ENCODE measurements at regions not wholly inside any gene's neighbourhood (a gene's known extent, or its start where the extent isn't known, plus 50 kb on each side); places are given as distances from the start of the nearest gene placed in this dataset.
"Not testable (repeated sequence)": the region's sequence is repeated elsewhere in the genome, so short reads cannot be mapped to it uniquely, and the experiment has no call there.

DNA sequence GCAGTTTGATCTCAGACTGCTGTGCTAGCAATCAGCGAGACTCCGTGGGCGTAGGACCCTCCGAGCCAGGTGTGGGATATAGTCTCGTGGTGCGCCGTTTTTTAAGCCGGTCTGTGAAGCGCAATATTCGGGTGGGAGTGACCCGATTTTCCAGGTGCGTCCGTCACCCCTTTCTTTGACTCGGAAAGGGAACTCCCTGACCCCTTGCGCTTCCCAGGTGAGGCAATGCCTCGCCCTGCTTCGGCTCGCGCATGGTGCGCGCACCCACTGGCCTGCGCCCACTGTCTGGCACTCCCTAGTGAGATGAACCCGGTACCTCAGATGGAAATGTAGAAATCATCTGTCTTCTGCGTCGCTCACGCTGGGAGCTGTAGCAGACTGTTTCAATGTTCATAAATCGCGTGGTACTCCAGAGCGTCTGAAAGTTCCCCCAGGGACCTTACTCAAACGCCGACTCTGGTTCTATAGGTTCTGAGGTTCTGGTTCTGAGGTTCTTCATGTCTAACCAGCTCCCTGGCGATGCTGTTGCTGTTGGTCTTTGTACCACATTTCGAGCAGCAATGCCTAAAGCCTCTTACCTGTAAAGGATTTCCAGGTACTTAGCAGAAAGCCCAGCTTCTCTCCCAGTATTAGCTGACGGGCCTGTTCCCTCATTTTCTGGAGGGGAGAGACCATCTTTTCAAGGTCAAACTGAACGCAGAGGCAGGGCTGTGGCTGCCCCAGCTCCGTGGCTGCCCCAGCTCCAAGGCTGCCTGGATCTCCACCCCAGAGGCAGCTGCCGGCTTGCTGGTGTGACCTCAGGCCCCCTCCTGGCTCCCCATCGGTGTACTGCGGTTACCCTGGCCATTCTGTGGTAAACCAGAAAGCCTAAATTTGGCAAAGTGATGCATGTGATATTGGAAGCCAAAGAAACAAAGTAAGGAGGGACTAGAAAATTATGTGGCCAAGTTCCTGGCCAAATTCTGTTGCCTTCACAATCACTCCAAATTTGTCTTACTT, 207.9 kb downstream of the RAB11FIP2 start:
- H3K4me1 ChIP-seq (ENCODE audit: control insufficient read depth in 1 of 2, insufficient read depth in 2 of 2, low read length in 2 of 2); DNase-seq; H3K36me3 ChIP-seq (ENCODE audit: control insufficient read depth in 1 of 2, insufficient read depth in 2 of 2, low read length in 1 of 2); H3K27ac ChIP-seq (ENCODE audit: low read depth in 1 of 2, low read length in 2 of 2); H3K4me3 ChIP-seq (ENCODE audit: low read length in 2 of 2); H3K9me3 ChIP-seq (ENCODE audit: control insufficient read depth, low read length); intact Hi-C loops (cut with DNase I); ATAC-seq (ENCODE audit: low FRiP score); H3K27me3 ChIP-seq (ENCODE audit: control insufficient read depth in 1 of 2, insufficient read depth in 2 of 2, low read length in 1 of 2): not testable (repeated sequence)
- 28 to 37% methylated on average over 28 to 37 of the region's 39 CpGs for WGBS, 2 donors

DNA sequence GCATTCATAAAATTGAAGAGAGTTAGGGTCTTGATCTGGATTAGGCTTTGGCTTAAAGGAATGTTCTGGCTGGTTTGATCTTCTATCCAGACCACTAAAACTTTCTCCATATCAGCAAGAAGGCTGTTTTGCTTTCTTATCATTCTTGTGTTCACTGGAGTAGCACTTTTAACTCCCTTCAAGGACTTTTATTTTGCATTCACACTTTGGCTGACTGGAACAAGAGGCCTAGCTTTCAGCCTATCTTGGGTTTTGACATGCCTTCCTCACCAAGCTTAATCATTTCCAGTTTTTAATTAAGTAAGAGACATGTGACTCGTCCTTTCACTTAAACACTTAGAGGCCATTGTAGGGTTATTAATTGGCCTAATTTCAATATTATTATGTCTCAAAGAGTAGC, 190.3 kb downstream of the RAB11FIP2 start:
- H3K4me1 ChIP-seq (ENCODE audit: control insufficient read depth in 1 of 2, insufficient read depth in 2 of 2, low read length in 2 of 2); ATAC-seq (ENCODE audit: low FRiP score); H3K9me3 ChIP-seq (ENCODE audit: control insufficient read depth, low read length); H3K4me3 ChIP-seq (ENCODE audit: low read length in 2 of 2); intact Hi-C loops (cut with DNase I); H3K27ac ChIP-seq (ENCODE audit: low read depth in 1 of 2, low read length in 2 of 2); H3K27me3 ChIP-seq (ENCODE audit: control insufficient read depth in 1 of 2, insufficient read depth in 2 of 2, low read length in 1 of 2); H3K36me3 ChIP-seq (ENCODE audit: control insufficient read depth in 1 of 2, insufficient read depth in 2 of 2, low read length in 1 of 2); DNase-seq: not testable (repeated sequence)
- 68 to 75% methylated on average over 1 of the region's 1 CpG for WGBS, 2 donors

DNA sequence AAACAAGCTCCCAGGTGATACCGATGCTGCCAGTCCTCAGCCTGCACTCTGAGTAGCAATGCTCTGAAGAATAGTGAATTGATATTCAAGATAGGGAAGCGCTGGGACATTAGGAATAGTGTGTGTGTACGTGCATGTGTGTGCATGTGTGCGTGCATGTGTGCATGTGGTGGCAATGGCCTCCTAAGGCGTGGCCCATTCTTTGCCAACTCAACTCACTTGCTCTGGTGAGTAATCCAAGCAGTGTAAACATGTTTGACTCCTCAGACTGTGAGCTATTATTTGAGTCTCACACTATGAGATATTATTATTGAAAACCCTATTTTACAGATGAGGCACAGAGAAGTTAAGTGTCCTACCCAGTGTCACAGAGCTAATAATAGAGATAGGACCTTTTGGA, 186.6 kb downstream of the RAB11FIP2 start:
- intact Hi-C loops (cut with DNase I), result no loop called here

DNA sequence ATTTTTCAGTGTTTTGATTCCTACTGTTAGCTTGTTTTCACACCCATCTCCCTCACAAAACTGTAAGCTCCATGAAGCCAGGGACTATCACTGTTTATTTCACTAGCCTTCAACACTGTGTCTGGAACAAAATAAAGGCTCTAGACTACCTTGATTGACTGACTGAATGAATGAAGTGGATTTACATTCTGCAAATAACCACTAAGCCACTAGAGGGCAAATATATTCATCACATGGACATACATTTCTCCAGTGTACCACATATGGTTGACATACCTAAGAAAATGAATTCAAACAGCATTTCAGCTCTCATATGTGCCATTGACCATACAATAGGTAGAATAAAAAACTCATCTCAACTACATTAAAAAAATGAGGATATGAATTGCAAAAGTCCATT, 185.9 kb downstream of the RAB11FIP2 start:
- ATAC-seq (ENCODE audit: low FRiP score), result no peak
- intact Hi-C loops (cut with DNase I), result no loop called here

More for the DNA sequence above, 186.6 kb downstream of the RAB11FIP2 start:
- DNase-seq, result no peak
- no peak for ATAC-seq (ENCODE audit: low FRiP score)
- Histone ChIP-seq H3K9me3 (ENCODE audit: control insufficient read depth, low read length) (peaks cover 1% of the 10 kb centered on the region), H3K4me3 (ENCODE audit: low read length in 2 of 2) (no peak overlapping the region), H3K27ac (ENCODE audit: low read depth in 1 of 2, low read length in 2 of 2) (no peak overlapping the region), H3K36me3 (ENCODE audit: control insufficient read depth in 1 of 2, insufficient read depth in 2 of 2, low read length in 1 of 2) (no peaks in the 10 kb centered on the region), H3K27me3 (ENCODE audit: control insufficient read depth in 1 of 2, insufficient read depth in 2 of 2, low read length in 1 of 2) (peaks cover 0 to 3% of the 10 kb centered on the region in 2 donors), H3K4me1 (ENCODE audit: control insufficient read depth in 1 of 2, insufficient read depth in 2 of 2, low read length in 2 of 2) (no peaks in the 10 kb centered on the region)
- 86% methylated on average over 5 of the region's 5 CpGs for WGBS, 2 donors

DNA sequence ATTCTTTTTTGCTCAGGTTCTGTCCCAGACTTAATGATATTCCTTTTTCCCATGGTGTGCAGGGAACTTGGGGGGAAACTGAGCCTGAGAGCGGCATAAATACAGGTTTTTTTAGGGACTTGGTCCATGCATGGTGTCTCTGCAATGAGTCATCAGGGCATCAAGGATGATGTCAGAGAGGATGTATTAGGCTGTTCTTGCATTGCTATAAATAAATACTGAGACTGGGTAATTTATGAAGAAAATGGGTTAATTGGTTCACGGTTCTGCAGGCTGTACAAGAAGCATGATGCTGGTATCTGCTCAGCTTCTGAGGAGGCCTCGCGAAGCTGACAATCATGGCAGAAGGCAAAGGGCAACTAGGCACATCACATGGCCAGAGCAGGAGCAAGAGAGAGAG, 185.4 kb downstream of the RAB11FIP2 start:
- H3K9me3 ChIP-seq (ENCODE audit: control insufficient read depth, low read length), result peaks cover 1% of the 10 kb centered on the region
- DNase-seq (no peak), ATAC-seq (ENCODE audit: low FRiP score) (no peak)
- no peaks in the 10 kb centered on the region for H3K4me1 ChIP-seq (ENCODE audit: control insufficient read depth in 1 of 2, insufficient read depth in 2 of 2, low read length in 2 of 2)
- intact Hi-C loops (cut with DNase I), result no loop called here
- WGBS, 2 donors, result 85 to 87% methylated on average over 4 of the region's 4 CpGs
- H3K27ac ChIP-seq (ENCODE audit: low read depth in 1 of 2, low read length in 2 of 2), result no peak overlapping the region
- no peak overlapping the region for H3K4me3 ChIP-seq (ENCODE audit: low read length in 2 of 2)
- peaks cover 0 to 3% of the 10 kb centered on the region in 2 donors for H3K27me3 ChIP-seq (ENCODE audit: control insufficient read depth in 1 of 2, insufficient read depth in 2 of 2, low read length in 1 of 2)
- no peaks in the 10 kb centered on the region for H3K36me3 ChIP-seq (ENCODE audit: control insufficient read depth in 1 of 2, insufficient read depth in 2 of 2, low read length in 1 of 2)

More for the DNA sequence above, 185.9 kb downstream of the RAB11FIP2 start:
- H3K27ac ChIP-seq (ENCODE audit: low read depth in 1 of 2, low read length in 2 of 2), result no peak overlapping the region
- H3K4me3 ChIP-seq (ENCODE audit: low read length in 2 of 2), result no peak overlapping the region
- H3K4me1 ChIP-seq (ENCODE audit: control insufficient read depth in 1 of 2, insufficient read depth in 2 of 2, low read length in 2 of 2), result no peaks in the 10 kb centered on the region
- H3K27me3 ChIP-seq (ENCODE audit: control insufficient read depth in 1 of 2, insufficient read depth in 2 of 2, low read length in 1 of 2), result peaks cover 0 to 3% of the 10 kb centered on the region in 2 donors
- no peak for DNase-seq
- H3K9me3 ChIP-seq (ENCODE audit: control insufficient read depth, low read length), result peaks cover 1% of the 10 kb centered on the region
- H3K36me3 ChIP-seq (ENCODE audit: control insufficient read depth in 1 of 2, insufficient read depth in 2 of 2, low read length in 1 of 2), result no peaks in the 10 kb centered on the region

DNA sequence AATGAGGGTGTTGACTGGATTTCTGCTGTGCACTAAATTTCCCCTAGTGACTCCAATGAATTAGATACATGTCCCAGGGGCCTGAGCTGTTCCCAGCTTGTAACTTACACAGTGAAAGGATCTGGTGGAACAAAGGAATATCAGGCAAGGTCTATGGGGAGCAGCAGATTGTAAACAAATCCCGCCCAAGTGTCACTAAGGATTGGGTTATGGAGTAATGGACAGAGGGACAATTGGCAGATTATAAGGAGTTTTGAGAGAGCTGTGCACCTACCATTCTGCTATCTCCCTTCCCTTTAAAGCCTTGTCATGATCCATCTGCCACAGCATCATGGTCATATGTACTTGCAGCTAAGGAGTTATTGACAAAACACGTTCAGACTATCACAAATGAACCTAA, 183.0 kb downstream of the RAB11FIP2 start:
- H3K27me3 ChIP-seq (ENCODE audit: control insufficient read depth in 1 of 2, insufficient read depth in 2 of 2, low read length in 1 of 2), result peaks cover 0 to 3% of the 10 kb centered on the region in 2 donors
- intact Hi-C loops (cut with DNase I), result no loop called here
- H3K36me3 ChIP-seq (ENCODE audit: control insufficient read depth in 1 of 2, insufficient read depth in 2 of 2, low read length in 1 of 2), result no peaks in the 10 kb centered on the region
- H3K27ac ChIP-seq (ENCODE audit: low read depth in 1 of 2, low read length in 2 of 2), result no peak overlapping the region
- DNase-seq (no peak), ATAC-seq (ENCODE audit: low FRiP score) (no peak)
- no peak overlapping the region for H3K4me3 ChIP-seq (ENCODE audit: low read length in 2 of 2)
- H3K4me1 ChIP-seq (ENCODE audit: control insufficient read depth in 1 of 2, insufficient read depth in 2 of 2, low read length in 2 of 2), result no peaks in the 10 kb centered on the region
- peaks cover 1% of the 10 kb centered on the region for H3K9me3 ChIP-seq (ENCODE audit: control insufficient read depth, low read length)
- WGBS, 2 donors, result 50 to 77% methylated on average over 2 of the region's 2 CpGs

DNA sequence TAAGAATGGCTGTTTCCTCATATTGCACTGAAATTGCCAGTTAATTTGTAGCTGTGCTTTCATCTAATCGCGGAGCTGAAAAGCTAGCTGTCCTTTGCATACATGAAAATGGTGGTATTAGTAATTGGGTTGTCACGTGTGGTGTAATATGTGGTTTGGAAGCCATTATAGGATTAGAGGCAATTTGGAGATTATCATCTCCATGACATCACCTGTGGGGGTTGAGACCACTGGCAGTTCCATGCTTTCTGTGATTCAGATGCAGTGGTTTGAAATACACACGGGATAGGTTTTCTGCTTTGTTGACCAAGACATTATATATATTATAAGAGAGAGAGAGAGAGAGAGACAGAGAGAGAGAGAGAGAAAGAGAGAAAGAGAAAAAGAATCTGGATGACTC, 180.8 kb downstream of the RAB11FIP2 start:
- DNase-seq, result no peak
- ATAC-seq (ENCODE audit: low FRiP score), result no peak
- H3K4me3 ChIP-seq (ENCODE audit: low read length in 2 of 2), result no peak overlapping the region
- H3K36me3 ChIP-seq (ENCODE audit: control insufficient read depth in 1 of 2, insufficient read depth in 2 of 2, low read length in 1 of 2), result no peaks in the 10 kb centered on the region
- no peak overlapping the region for H3K27ac ChIP-seq (ENCODE audit: low read depth in 1 of 2, low read length in 2 of 2)
- H3K4me1 ChIP-seq (ENCODE audit: control insufficient read depth in 1 of 2, insufficient read depth in 2 of 2, low read length in 2 of 2), result no peaks in the 10 kb centered on the region
- intact Hi-C loops (cut with DNase I), result no loop called here
- peaks cover 1% of the 10 kb centered on the region for H3K9me3 ChIP-seq (ENCODE audit: control insufficient read depth, low read length)
- peaks cover 0 to 3% of the 10 kb centered on the region in 2 donors for H3K27me3 ChIP-seq (ENCODE audit: control insufficient read depth in 1 of 2, insufficient read depth in 2 of 2, low read length in 1 of 2)
- 79 to 81% methylated on average over 4 of the region's 4 CpGs for WGBS, 2 donors

DNA sequence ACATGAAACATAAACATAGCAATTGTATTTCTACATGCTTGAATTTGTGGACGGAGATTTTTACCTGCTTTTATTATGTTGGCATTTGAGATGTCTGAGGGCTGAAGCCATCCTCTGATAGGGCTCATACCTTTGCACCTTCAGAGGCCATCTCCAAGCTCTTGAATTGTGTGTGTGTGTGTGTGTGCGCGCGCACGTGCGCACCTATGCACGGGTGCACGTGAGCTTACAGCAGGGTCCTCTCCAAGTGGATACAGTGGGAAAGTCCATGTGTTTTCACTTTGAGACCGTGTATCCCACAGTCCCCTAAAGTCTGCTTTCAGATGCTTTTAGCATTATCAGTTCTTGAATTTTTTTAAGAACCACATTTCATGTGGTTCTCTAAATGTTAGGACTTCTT, 178.6 kb downstream of the RAB11FIP2 start:
- no peak for DNase-seq
- peaks cover 0 to 2% of the 10 kb centered on the region in 2 donors for H3K27me3 ChIP-seq (ENCODE audit: control insufficient read depth in 1 of 2, insufficient read depth in 2 of 2, low read length in 1 of 2)
- intact Hi-C loops (cut with DNase I), result no loop called here
- H3K4me1 ChIP-seq (ENCODE audit: control insufficient read depth in 1 of 2, insufficient read depth in 2 of 2, low read length in 2 of 2), result no peaks in the 10 kb centered on the region
- no peaks in the 10 kb centered on the region for H3K9me3 ChIP-seq (ENCODE audit: control insufficient read depth, low read length)
- no peaks in the 10 kb centered on the region for H3K36me3 ChIP-seq (ENCODE audit: control insufficient read depth in 1 of 2, insufficient read depth in 2 of 2, low read length in 1 of 2)
- no peak overlapping the region for H3K27ac ChIP-seq (ENCODE audit: low read depth in 1 of 2, low read length in 2 of 2)
- no peak overlapping the region for H3K4me3 ChIP-seq (ENCODE audit: low read length in 2 of 2)
- ATAC-seq (ENCODE audit: low FRiP score), result no peak
- WGBS, 2 donors, result 81 to 82% methylated on average over 9 of the region's 9 CpGs

DNA sequence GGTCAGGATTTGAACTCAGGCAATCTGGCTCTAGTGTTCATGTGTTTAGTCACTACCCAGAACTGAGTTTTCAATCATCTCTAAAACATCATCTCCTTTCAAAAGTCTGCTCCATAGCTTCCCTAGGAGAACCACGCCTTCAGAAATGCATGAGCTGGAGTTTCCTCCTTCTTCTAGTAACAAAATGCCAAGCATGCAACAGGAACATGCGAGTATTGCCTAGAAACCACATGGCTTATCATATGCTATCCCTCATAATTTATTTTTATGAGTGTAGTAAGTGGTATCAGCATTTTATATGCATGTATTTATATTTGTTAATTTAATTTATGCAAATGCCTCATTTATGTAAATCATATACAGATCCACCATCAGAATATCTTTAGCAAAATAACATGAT, 170.9 kb downstream of the RAB11FIP2 start:
- intact Hi-C loops (cut with DNase I), result no loop called here
- H3K4me3 ChIP-seq (ENCODE audit: low read length in 2 of 2), result no peak overlapping the region
- H3K36me3 ChIP-seq (ENCODE audit: control insufficient read depth in 1 of 2, insufficient read depth in 2 of 2, low read length in 1 of 2), result no peaks in the 10 kb centered on the region
- peaks cover 1% of the 10 kb centered on the region for H3K9me3 ChIP-seq (ENCODE audit: control insufficient read depth, low read length)
- DNase-seq, result no peak
- H3K4me1 ChIP-seq (ENCODE audit: control insufficient read depth in 1 of 2, insufficient read depth in 2 of 2, low read length in 2 of 2), result no peaks in the 10 kb centered on the region
- H3K27me3 ChIP-seq (ENCODE audit: control insufficient read depth in 1 of 2, insufficient read depth in 2 of 2, low read length in 1 of 2), result peaks cover 0 to 2% of the 10 kb centered on the region in 2 donors
- no peak for ATAC-seq (ENCODE audit: low FRiP score)
- whole genome bisulfite sequencing, 2 donors, result 56 to 62% methylated on average over 2 of the region's 2 CpGs
- H3K27ac ChIP-seq (ENCODE audit: low read depth in 1 of 2, low read length in 2 of 2), result no peak overlapping the region
